Skeletal muscle satellite cell (primary cell): ENCODE measurements at regions not wholly inside any gene's neighbourhood (a gene's known extent, or its start where the extent isn't known, plus 50 kb on each side); places are given as distances from the start of the nearest gene placed in this dataset.

Experiments
- H3K27me3 ChIP-seq: 2 replicates; pipeline ENCODE4 v1.7.0; 2013; ENCODE audit warnings: low read length; ENCODE audit not compliant: control insufficient read depth, insufficient read depth
- H3K36me3 ChIP-seq: 2 replicates; pipeline ENCODE4 v1.7.0; 2013; ENCODE audit warnings: mild to moderate bottlenecking, control low read depth, low read length; ENCODE audit not compliant: insufficient read depth
- H3K4me1 ChIP-seq: 2 replicates; pipeline ENCODE4 v1.7.0; 2013; ENCODE audit warnings: low read length; ENCODE audit not compliant: control insufficient read depth, insufficient read depth
- H3K4me2 ChIP-seq: 2 replicates; pipeline ENCODE4 v1.7.0; 2013; ENCODE audit warnings: mild to moderate bottlenecking, low read length
- H3K4me3 ChIP-seq: 2 replicates; pipeline ENCODE4 v1.7.0; 2013; ENCODE audit warnings: low read length
- H3K9ac ChIP-seq: 2 replicates; pipeline ENCODE4 v1.7.0; 2013; ENCODE audit warnings: mild to moderate bottlenecking, low read depth, low read length, moderate library complexity
- H3K9me3 ChIP-seq: replicated peaks from 2 replicates; pipeline ENCODE4 v1.7.0; 2013; ENCODE audit warnings: mild to moderate bottlenecking, control low read depth, low read length

- peaks cover 19% of the 10 kb centered on the region for H3K4me1 ChIP-seq
- H3K9ac ChIP-seq: peak overlapping the region; percentile 40
- H3K4me2 ChIP-seq: peak overlapping the region; percentile 46
- no peaks in the 10 kb centered on the region for H3K36me3 ChIP-seq
- H3K27me3 ChIP-seq: no peaks in the 10 kb centered on the region
- H3K4me3 ChIP-seq: peak overlapping the region; percentile 11
- no peaks in the 10 kb centered on the region for H3K9me3 ChIP-seq
Observed at GRCh38 chr4:15149234-15149838, 147.1 kb downstream of the CPEB2 start.

GRCh38 chr4:15149839-15150592, 147.7 kb downstream of the CPEB2 start:
- Histone ChIP-seq H3K4me1 (peaks cover 18% of the 10 kb centered on the region), H3K4me3 (peak overlapping the region; percentile 11), H3K27me3 (no peaks in the 10 kb centered on the region), H3K4me2 (peak overlapping the region; percentile 46), H3K36me3 (no peaks in the 10 kb centered on the region), H3K9ac (peak overlapping the region; percentile 40), H3K9me3 (no peaks in the 10 kb centered on the region)

GRCh38 chr4:15150631-15151030, 148.3 kb downstream of the CPEB2 start:
- Histone ChIP-seq H3K4me1 (peaks cover 18% of the 10 kb centered on the region), H3K36me3 (no peaks in the 10 kb centered on the region), H3K4me3 (no peak overlapping the region), H3K4me2 (no peak overlapping the region), H3K27me3 (no peaks in the 10 kb centered on the region), H3K9ac (no peak overlapping the region), H3K9me3 (no peaks in the 10 kb centered on the region)

- no peak overlapping the region for H3K4me3 ChIP-seq
- H3K27me3 ChIP-seq: no peaks in the 10 kb centered on the region
- H3K9ac ChIP-seq: no peak overlapping the region
- no peak overlapping the region for H3K4me2 ChIP-seq
- no peaks in the 10 kb centered on the region for H3K9me3 ChIP-seq
- H3K36me3 ChIP-seq: no peaks in the 10 kb centered on the region
- H3K4me1 ChIP-seq: peaks cover 18% of the 10 kb centered on the region
Observed at GRCh38 chr4:15151033-15151432, 148.8 kb downstream of the CPEB2 start.

- no peaks in the 10 kb centered on the region for H3K27me3 ChIP-seq
- H3K4me2 ChIP-seq: no peak overlapping the region
- H3K9ac ChIP-seq: no peak overlapping the region
- H3K4me1 ChIP-seq: peaks cover 18% of the 10 kb centered on the region
- no peak overlapping the region for H3K4me3 ChIP-seq
- H3K36me3 ChIP-seq: no peaks in the 10 kb centered on the region
- H3K9me3 ChIP-seq: no peaks in the 10 kb centered on the region
Observed at GRCh38 chr4:15153662-15154061, 151.4 kb downstream of the CPEB2 start.

GRCh38 chr4:15158406-15159091, 156.3 kb downstream of the CPEB2 start:
- H3K9me3 ChIP-seq: no peaks in the 10 kb centered on the region
- no peaks in the 10 kb centered on the region for H3K36me3 ChIP-seq
- no peaks in the 10 kb centered on the region for H3K27me3 ChIP-seq
- H3K9ac ChIP-seq: no peak overlapping the region
- H3K4me2 ChIP-seq: no peak overlapping the region
- peaks cover 4% of the 10 kb centered on the region for H3K4me1 ChIP-seq
- no peak overlapping the region for H3K4me3 ChIP-seq

GRCh38 chr4:15159477-15160019, 157.3 kb downstream of the CPEB2 start:
- no peaks in the 10 kb centered on the region for H3K27me3 ChIP-seq
- H3K9me3 ChIP-seq: no peaks in the 10 kb centered on the region
- H3K4me1 ChIP-seq: peaks cover 4% of the 10 kb centered on the region
- no peak overlapping the region for H3K4me3 ChIP-seq
- H3K4me2 ChIP-seq: no peak overlapping the region
- H3K36me3 ChIP-seq: no peaks in the 10 kb centered on the region
- H3K9ac ChIP-seq: no peak overlapping the region

- peaks cover 8% of the 10 kb centered on the region for H3K4me1 ChIP-seq
- H3K9ac ChIP-seq: no peak overlapping the region
- H3K36me3 ChIP-seq: no peaks in the 10 kb centered on the region
- H3K4me2 ChIP-seq: peak overlapping the region; percentile 18
- H3K9me3 ChIP-seq: no peaks in the 10 kb centered on the region
- peaks cover 3% of the 10 kb centered on the region for H3K27me3 ChIP-seq
- H3K4me3 ChIP-seq: no peak overlapping the region
Observed at GRCh38 chr4:15161439-15161838, 159.2 kb downstream of the CPEB2 start.

GRCh38 chr4:15162046-15162445, 159.8 kb downstream of the CPEB2 start:
- H3K9ac ChIP-seq: no peak overlapping the region
- no peaks in the 10 kb centered on the region for H3K9me3 ChIP-seq
- no peak overlapping the region for H3K4me2 ChIP-seq
- H3K27me3 ChIP-seq: peaks cover 3% of the 10 kb centered on the region
- no peak overlapping the region for H3K4me3 ChIP-seq
- peaks cover 8% of the 10 kb centered on the region for H3K4me1 ChIP-seq
- no peaks in the 10 kb centered on the region for H3K36me3 ChIP-seq

GRCh38 chr4:15162465-15163283, 160.4 kb downstream of the CPEB2 start:
- Histone ChIP-seq H3K4me2 (no peak overlapping the region), H3K4me3 (no peak overlapping the region), H3K27me3 (peaks cover 3% of the 10 kb centered on the region), H3K4me1 (peaks cover 8% of the 10 kb centered on the region), H3K9me3 (no peaks in the 10 kb centered on the region), H3K36me3 (no peaks in the 10 kb centered on the region), H3K9ac (no peak overlapping the region)

- no peaks in the 10 kb centered on the region for H3K36me3 ChIP-seq
- peaks cover 3% of the 10 kb centered on the region for H3K27me3 ChIP-seq
- H3K9me3 ChIP-seq: no peaks in the 10 kb centered on the region
- H3K4me2 ChIP-seq: no peak overlapping the region
- peaks cover 8% of the 10 kb centered on the region for H3K4me1 ChIP-seq
- H3K4me3 ChIP-seq: no peak overlapping the region
- H3K9ac ChIP-seq: no peak overlapping the region
Observed at GRCh38 chr4:15163284-15163645, 161.0 kb downstream of the CPEB2 start.
